Neural cell (in vitro differentiated cells): ENCODE measurements at regions not wholly inside any gene's neighbourhood (a gene's known extent, or its start where the extent isn't known, plus 50 kb on each side); places are given as distances from the start of the nearest gene placed in this dataset.

Experiments used
- H2AFZ ChIP-seq: fragments of 200-600, 300-800 bp; sonication (generic), shearing (Covaris generic); 2 replicates; pipeline ENCODE4 v1.6.0; 2014; ENCODE audit warnings: low read depth, mild to moderate bottlenecking, antibody characterized with exemption, low read length, moderate library complexity
- H3F3A ChIP-seq: fragments of 200-600 bp; shearing (Covaris generic); 2 replicates; pipeline ENCODE4 v1.6.1; 2016; ENCODE audit warnings: mild to moderate bottlenecking, moderate library complexity, mixed read lengths, antibody characterized with exemption, low read length; ENCODE audit not compliant: insufficient read depth, poor library complexity, severe bottlenecking
- H3K27ac ChIP-seq: fragments of 200-600, 300-800 bp; sonication (generic), shearing (Covaris generic); 2 replicates; pipeline ENCODE4 v1.5.1; 2014; ENCODE audit warnings: mild to moderate bottlenecking, low read length, moderate library complexity
- H3K27me3 ChIP-seq: fragments of 300-800, 200-600 bp; sonication (generic), shearing (Covaris generic); 2 replicates; pipeline ENCODE4 v1.6.0; 2014; ENCODE audit warnings: mild to moderate bottlenecking, low read depth, low read length, moderate library complexity; ENCODE audit not compliant: insufficient read depth
- H3K36me3 ChIP-seq: fragments of 300-800, 200-600 bp; sonication (generic), shearing (Covaris generic); 2 replicates; pipeline ENCODE4 v1.5.1; 2014; ENCODE audit warnings: mild to moderate bottlenecking, antibody characterized with exemption, low read length, moderate library complexity; ENCODE audit not compliant: insufficient read depth
- H3K4me2 ChIP-seq: fragments of 300-800, 200-600 bp; sonication (generic), shearing (Covaris generic); 2 replicates; pipeline ENCODE4 v1.6.0; 2014; ENCODE audit warnings: mild to moderate bottlenecking, low read length
- H3K4me3 ChIP-seq: fragments of 300-800, 200-600 bp; sonication (generic), shearing (Covaris generic); 2 replicates; pipeline ENCODE4 v1.5.1; 2014; ENCODE audit warnings: mild to moderate bottlenecking, low read length, moderate library complexity
- H3K79me2 ChIP-seq: fragments of 200-600 bp; shearing (Covaris generic); replicated peaks from 2 replicates; pipeline ENCODE4 v1.6.0; 2014; ENCODE audit warnings: mild to moderate bottlenecking, low read length, moderate library complexity; ENCODE audit not compliant: insufficient read depth
- H3K9ac ChIP-seq: fragments of 300-800, 200-600 bp; sonication (generic), shearing (Covaris generic); 2 replicates; pipeline ENCODE4 v1.6.1; 2016; ENCODE audit warnings: mild to moderate bottlenecking, low read length, mixed read lengths
- H3K9me2 ChIP-seq: fragments of 200-600 bp; shearing (Covaris generic); 2 replicates; pipeline ENCODE4 v1.6.1; 2016; ENCODE audit warnings: mild to moderate bottlenecking, low read length, mixed read lengths; ENCODE audit not compliant: insufficient read depth
- H3K9me3 ChIP-seq: fragments of 200-600, 300-800 bp; sonication (generic), shearing (Covaris generic); 2 replicates; pipeline ENCODE4 v1.6.1; 2016; ENCODE audit warnings: mild to moderate bottlenecking, mixed run types, low read length, moderate library complexity, mixed read lengths
- H4K20me1 ChIP-seq: fragments of 200-600 bp; shearing (Covaris generic); 2 replicates; pipeline ENCODE4 v1.6.1; 2016; ENCODE audit warnings: mild to moderate bottlenecking, mixed run types; ENCODE audit not compliant: insufficient read depth
- EP300 ChIP-seq: fragments of 450-650 bp; conservative IDR thresholded peaks from 2 replicates; pipeline ENCODE4 v1.6.1; 2014; ENCODE audit warnings: antibody characterized with exemption, mild to moderate bottlenecking, moderate library complexity; ENCODE audit not compliant: poor library complexity, severe bottlenecking
- EZH2 ChIP-seq: fragments of 200-600, 300-800 bp; shearing (Covaris generic), sonication (generic); IDR thresholded peaks from 2 replicates; pipeline ENCODE4 v1.6.1; 2014; ENCODE audit warnings: antibody characterized with exemption, low read length, borderline replicate concordance, mild to moderate bottlenecking; ENCODE audit not compliant: insufficient read depth, poor library complexity, severe bottlenecking
- MXI1 ChIP-seq: fragments of 450-650 bp; conservative IDR thresholded peaks from 2 replicates; pipeline ENCODE4 v1.6.1; 2014; ENCODE audit warnings: antibody characterized with exemption, mild to moderate bottlenecking; ENCODE audit not compliant: poor library complexity, severe bottlenecking
- POLR2AphosphoS5 ChIP-seq: IDR thresholded peaks from 2 replicates; pipeline ENCODE4 v1.6.1; 2012
- RAD21 ChIP-seq: fragments of 450-650 bp; conservative IDR thresholded peaks from 2 replicates; pipeline ENCODE4 v1.6.1; 2014; ENCODE audit warnings: antibody characterized with exemption, mild to moderate bottlenecking, moderate library complexity
- REST ChIP-seq: IDR thresholded peaks from 2 replicates; pipeline ENCODE4 v1.6.1; 2012; ENCODE audit warnings: borderline replicate concordance
- SMC3 ChIP-seq: fragments of 450-650 bp; conservative IDR thresholded peaks from 2 replicates; pipeline ENCODE4 v1.6.1; 2014; ENCODE audit warnings: antibody characterized with exemption, mild to moderate bottlenecking, moderate library complexity; ENCODE audit not compliant: poor library complexity
- TAF1 ChIP-seq: IDR thresholded peaks from 2 replicates; pipeline ENCODE4 v1.6.1; 2012; ENCODE audit warnings: low read depth
- TF ChIP-seq, protein P1 (sequence below): fragments of 450-650 bp; IDR thresholded peaks from 2 replicates; pipeline ENCODE4 v1.5.1; 2014; ENCODE audit warnings: antibody characterized with exemption, mild to moderate bottlenecking, moderate library complexity; ENCODE audit not compliant: poor library complexity, severe bottlenecking

GRCh38 chr1:105664495-105664894 lies 1392.0 kb upstream of the PRMT6 start:
- Histone ChIP-seq H3K9me2 (no peaks in the 10 kb centered on the region), H3K4me3 (no peak overlapping the region), H3K27ac (no peak overlapping the region), H3K9ac (no peak overlapping the region), H3F3A (no peaks in the 10 kb centered on the region), H3K4me2 (no peak overlapping the region), H3K79me2 (no peaks in the 10 kb centered on the region), H2AFZ (no peak overlapping the region), H3K36me3 (no peaks in the 10 kb centered on the region), H4K20me1 (no peaks in the 10 kb centered on the region), H3K9me3 (no peaks in the 10 kb centered on the region), H3K27me3 (no peaks in the 10 kb centered on the region)
- TF ChIP-seq EZH2 (no peak), TAF1 (no peak), EP300 (no peak), SMC3 (no peak), REST (no peak), RAD21 (no peak), MXI1 (no peak), POLR2AphosphoS5 (no peak)
- TF ChIP-seq, protein P1, sequence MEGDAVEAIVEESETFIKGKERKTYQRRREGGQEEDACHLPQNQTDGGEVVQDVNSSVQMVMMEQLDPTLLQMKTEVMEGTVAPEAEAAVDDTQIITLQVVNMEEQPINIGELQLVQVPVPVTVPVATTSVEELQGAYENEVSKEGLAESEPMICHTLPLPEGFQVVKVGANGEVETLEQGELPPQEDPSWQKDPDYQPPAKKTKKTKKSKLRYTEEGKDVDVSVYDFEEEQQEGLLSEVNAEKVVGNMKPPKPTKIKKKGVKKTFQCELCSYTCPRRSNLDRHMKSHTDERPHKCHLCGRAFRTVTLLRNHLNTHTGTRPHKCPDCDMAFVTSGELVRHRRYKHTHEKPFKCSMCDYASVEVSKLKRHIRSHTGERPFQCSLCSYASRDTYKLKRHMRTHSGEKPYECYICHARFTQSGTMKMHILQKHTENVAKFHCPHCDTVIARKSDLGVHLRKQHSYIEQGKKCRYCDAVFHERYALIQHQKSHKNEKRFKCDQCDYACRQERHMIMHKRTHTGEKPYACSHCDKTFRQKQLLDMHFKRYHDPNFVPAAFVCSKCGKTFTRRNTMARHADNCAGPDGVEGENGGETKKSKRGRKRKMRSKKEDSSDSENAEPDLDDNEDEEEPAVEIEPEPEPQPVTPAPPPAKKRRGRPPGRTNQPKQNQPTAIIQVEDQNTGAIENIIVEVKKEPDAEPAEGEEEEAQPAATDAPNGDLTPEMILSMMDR = no peak

- Histone ChIP-seq H3K79me2 (no peaks in the 10 kb centered on the region), H3K9ac (no peak overlapping the region), H3K27me3 (no peaks in the 10 kb centered on the region), H2AFZ (no peak overlapping the region), H3K27ac (no peak overlapping the region), H4K20me1 (no peaks in the 10 kb centered on the region), H3F3A (no peaks in the 10 kb centered on the region), H3K36me3 (no peaks in the 10 kb centered on the region), H3K4me3 (no peak overlapping the region), H3K9me3 (no peaks in the 10 kb centered on the region), H3K4me2 (no peak overlapping the region), H3K9me2 (no peaks in the 10 kb centered on the region)
- TF ChIP-seq MXI1 (no peak), EZH2 (no peak), SMC3 (no peak), REST (no peak), POLR2AphosphoS5 (no peak), TAF1 (no peak)
Observed at GRCh38 chr1:105678334-105678733, 1378.1 kb upstream of the PRMT6 start.
